ENCODE measurements at regions not wholly inside any gene's neighbourhood (a gene's known extent, or its start where the extent isn't known, plus 50 kb on each side); places are given as distances from the start of the nearest gene placed in this dataset.

- TF ChIP-seq CTCF (IDR thresholded peaks at IDR 0.05; ENCODE audit: insufficient read depth, low read length, poor library complexity, severe bottlenecking) = no peak
- TF ChIP-seq EZH2phosphoT487 (conservative IDR thresholded peaks at IDR 0.05; ENCODE audit: low read length) = no peak
Measured at GRCh38 chr4:83830138-83830888, 294.4 kb downstream of the GPAT3 start.

Measured in SU-DHL-6 (cell line).